Mesodermal cell (in vitro differentiated cells): ENCODE measurements at regions not wholly inside any gene's neighbourhood (a gene's known extent, or its start where the extent isn't known, plus 50 kb on each side); places are given as distances from the start of the nearest gene placed in this dataset.

ENCODE experiments used
- H3K27ac ChIP-seq: 2 replicates; pipeline ENCODE4 v1.7.0; 2013; ENCODE audit warnings: mild to moderate bottlenecking, low read depth, low read length, moderate library complexity; ENCODE audit not compliant: severe bottlenecking
- H3K36me3 ChIP-seq: 2 replicates; pipeline ENCODE4 v1.7.1; 2013; ENCODE audit warnings: mild to moderate bottlenecking, low read length, moderate library complexity; ENCODE audit not compliant: control insufficient read depth, insufficient read depth
- H3K4me1 ChIP-seq: one replicate; pipeline ENCODE4 v1.7.1; 2013; ENCODE audit warnings: mild to moderate bottlenecking, low read length; ENCODE audit not compliant: insufficient read depth, control insufficient read depth, poor library complexity, severe bottlenecking
- H3K4me3 ChIP-seq: 2 replicates; pipeline ENCODE4 v1.7.0; 2013; ENCODE audit warnings: low read length, control low read depth, mild to moderate bottlenecking; ENCODE audit not compliant: insufficient read depth, poor library complexity, severe bottlenecking; ENCODE audit errors: extremely low read depth
- H3K9me3 ChIP-seq: 2 replicates; pipeline ENCODE4 v1.7.1; 2013; ENCODE audit warnings: mild to moderate bottlenecking, low read length, moderate library complexity; ENCODE audit not compliant: control insufficient read depth
- WGBS, 2 experiments: methylation state at CpG; one replicate each; pipeline ENCODE4 v1.1.5; 2013; ENCODE audit warnings: missing lambda C conversion rate in 2 of 2; ENCODE audit not compliant: insufficient coverage in 2 of 2; 5-methylcytosine and 5-hydroxymethylcytosine counted together

DNA sequence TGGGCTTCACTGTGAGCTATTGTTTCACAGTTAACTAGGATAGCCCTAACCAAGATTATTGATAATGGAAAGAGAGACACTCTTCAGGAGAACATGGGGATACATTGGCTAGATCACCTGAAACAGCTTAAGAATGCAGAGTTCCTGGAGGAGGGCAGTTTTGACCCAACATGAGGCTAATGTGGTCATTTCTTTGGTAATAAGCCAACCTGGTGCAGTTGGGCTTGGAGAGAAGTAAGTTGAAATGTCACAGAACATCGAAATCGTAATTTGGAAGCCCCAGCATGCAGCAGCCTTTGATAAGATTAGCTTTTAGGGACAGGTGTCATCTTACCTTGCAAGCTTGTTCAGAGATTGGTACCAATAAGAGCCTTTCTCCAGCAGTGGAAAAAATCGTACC lies 556.6 kb upstream of the GOT2 start:
- H3K9me3 ChIP-seq: peaks cover 5% of the 10 kb centered on the region
- H3K36me3 ChIP-seq: no peaks in the 10 kb centered on the region
- H3K27ac ChIP-seq: no peak overlapping the region
- WGBS, 2 experiments: 85 to 90% methylated on average over 2 of the region's 3 CpGs
- H3K4me1 ChIP-seq: no peaks in the 10 kb centered on the region
- H3K4me3 ChIP-seq: no peak overlapping the region

- H3K4me1 ChIP-seq: no peaks in the 10 kb centered on the region
- H3K4me3 ChIP-seq: no peak overlapping the region
- peaks cover 19% of the 10 kb centered on the region for H3K9me3 ChIP-seq
- WGBS, 2 experiments: 96 to 100% methylated on average over 3 of the region's 3 CpGs
- H3K27ac ChIP-seq: no peak overlapping the region
- no peaks in the 10 kb centered on the region for H3K36me3 ChIP-seq
Measured at GRCh38 chr16:59289151-59289550, 555.0 kb upstream of the GOT2 start.

GRCh38 chr16:59274141-59274540 lies 540.0 kb upstream of the GOT2 start:
- Histone ChIP-seq H3K36me3 (no peaks in the 10 kb centered on the region), H3K9me3 (no peaks in the 10 kb centered on the region), H3K4me3 (no peak overlapping the region), H3K27ac (no peak overlapping the region), H3K4me1 (no peaks in the 10 kb centered on the region)
- 55 to 66% methylated on average over 2 to 3 of the region's 3 CpGs for WGBS, 2 experiments

- Histone ChIP-seq H3K27ac (no peak overlapping the region), H3K36me3 (no peaks in the 10 kb centered on the region), H3K4me1 (no peaks in the 10 kb centered on the region), H3K9me3 (no peaks in the 10 kb centered on the region), H3K4me3 (no peak overlapping the region)
- WGBS, 2 experiments: no CpG with 5 or more reads among the region's 4 CpGs
Measured at GRCh38 chr16:59263955-59264354, 529.8 kb upstream of the GOT2 start.

DNA sequence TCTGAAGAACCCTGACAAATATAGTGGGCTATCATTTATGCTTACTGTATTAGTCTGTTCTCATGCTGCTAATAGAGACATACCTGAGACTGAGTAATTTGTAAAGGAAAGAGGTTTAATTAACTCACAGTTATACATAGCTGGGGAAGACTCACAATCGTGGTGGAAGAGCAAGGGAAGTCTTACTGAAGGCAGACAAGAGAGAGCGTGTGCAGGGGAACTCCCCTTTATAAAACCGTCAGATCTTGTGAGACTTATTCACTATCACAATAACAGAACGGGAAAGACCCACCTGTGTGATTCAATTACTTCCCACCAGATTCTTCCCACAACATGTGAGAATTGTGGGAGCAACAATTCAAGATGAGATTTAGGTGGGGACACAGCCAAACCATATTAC lies 526.8 kb upstream of the GOT2 start:
- H3K27ac ChIP-seq: no peak overlapping the region
- 100% methylated on average over 2 of the region's 4 CpGs; no CpG with 5 or more reads in 1 of the 2 experiments for WGBS, 2 experiments

DNA sequence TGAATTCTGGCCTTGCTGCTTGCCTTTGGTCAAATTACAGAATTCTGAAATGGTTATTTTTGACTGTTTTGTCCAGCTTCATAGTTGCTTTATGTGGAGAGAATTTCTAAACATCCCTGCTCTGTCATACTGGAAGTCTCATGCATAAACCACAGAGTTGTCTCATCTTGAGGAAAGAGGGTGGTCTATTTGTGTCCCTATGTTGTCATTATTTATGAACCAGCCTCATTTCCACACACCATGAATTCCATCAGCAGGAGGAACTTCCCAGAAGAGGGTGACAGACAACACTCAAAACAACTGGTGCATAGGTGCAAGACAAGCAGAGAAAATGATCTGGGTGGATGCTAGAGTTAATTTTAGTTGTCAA lies 525.8 kb upstream of the GOT2 start:
- Histone ChIP-seq H3K9me3 (no peaks in the 10 kb centered on the region), H3K36me3 (no peaks in the 10 kb centered on the region), H3K4me1 (no peaks in the 10 kb centered on the region), H3K4me3 (no peak overlapping the region), H3K27ac (no peak overlapping the region)

More for the DNA sequence above, 526.8 kb upstream of the GOT2 start:
- Histone ChIP-seq H3K36me3 (no peaks in the 10 kb centered on the region), H3K4me3 (no peak overlapping the region), H3K4me1 (no peaks in the 10 kb centered on the region), H3K9me3 (no peaks in the 10 kb centered on the region)

DNA sequence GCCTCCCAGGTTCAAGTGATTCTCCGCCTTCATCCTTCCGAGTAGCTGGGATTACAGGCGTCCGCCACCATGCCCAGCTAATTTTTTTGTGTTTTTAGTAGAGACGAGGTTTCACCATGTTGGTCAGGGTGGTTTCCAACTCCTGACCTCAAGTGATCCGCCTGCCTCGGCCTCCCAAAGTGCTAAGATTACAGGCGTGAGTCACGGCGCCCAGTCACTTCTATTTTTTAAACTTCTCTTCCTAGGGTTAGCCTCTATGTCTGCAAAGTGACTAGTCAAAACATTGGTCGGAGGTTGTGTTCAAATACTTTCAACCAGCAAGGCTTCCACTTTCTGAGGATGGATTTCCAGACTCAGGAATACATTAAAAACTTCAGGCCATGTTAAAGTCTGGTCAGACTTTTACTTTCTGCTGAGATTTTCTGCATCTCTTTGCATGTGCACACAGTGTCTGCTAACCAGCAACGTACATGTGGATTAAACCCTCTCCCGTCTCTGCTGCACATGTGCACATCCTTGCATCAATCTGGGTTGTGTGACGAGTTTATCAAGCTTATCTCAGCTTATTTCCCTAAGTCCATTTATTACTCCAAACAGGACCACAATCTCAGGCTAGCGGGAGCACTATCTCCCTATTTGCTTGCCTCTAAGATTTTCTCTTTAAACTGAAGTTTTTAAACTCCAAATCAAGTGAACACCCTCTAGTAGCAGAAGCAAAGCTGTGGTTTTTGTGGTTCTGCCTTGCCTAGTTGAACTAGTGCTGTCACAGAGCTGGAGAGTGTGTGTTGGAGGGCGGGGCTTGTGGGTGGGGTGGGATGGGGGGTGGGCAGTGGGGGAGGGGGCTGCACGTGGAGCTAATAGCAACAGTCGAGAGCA lies 525.2 kb upstream of the GOT2 start:
- no peaks in the 10 kb centered on the region for H3K36me3 ChIP-seq
- H3K27ac ChIP-seq: no peak overlapping the region
- no peaks in the 10 kb centered on the region for H3K9me3 ChIP-seq
- no peak overlapping the region for H3K4me3 ChIP-seq
- WGBS, 2 experiments: 93% methylated on average over 13 to 15 of the region's 18 CpGs
- no peaks in the 10 kb centered on the region for H3K4me1 ChIP-seq

DNA sequence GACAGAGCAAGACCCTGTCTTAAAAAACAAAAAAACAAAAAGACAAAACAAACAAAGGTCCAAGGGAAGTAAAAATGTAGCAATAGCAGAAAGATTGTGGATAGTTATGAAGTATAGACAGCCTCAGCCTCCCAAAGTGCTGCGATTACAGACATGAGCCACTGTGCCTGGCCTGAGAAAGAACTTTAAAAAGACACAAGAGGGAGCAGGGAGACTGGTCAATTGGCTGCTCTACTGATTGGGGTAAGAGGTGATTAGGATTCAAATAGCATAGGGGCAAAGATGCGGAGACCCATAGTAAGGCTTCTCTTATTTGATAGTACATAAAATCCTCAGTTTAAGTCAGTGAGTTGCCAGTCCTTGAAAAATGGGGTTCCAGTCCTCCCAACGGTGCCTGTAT lies 518.2 kb upstream of the GOT2 start:
- Histone ChIP-seq H3K4me1 (no peaks in the 10 kb centered on the region), H3K9me3 (no peaks in the 10 kb centered on the region), H3K4me3 (no peak overlapping the region), H3K27ac (no peak overlapping the region), H3K36me3 (no peaks in the 10 kb centered on the region)
- WGBS, 2 experiments: 81 to 89% methylated on average over 1 to 2 of the region's 3 CpGs

- no peak overlapping the region for H3K4me3 ChIP-seq
- no peaks in the 10 kb centered on the region for H3K4me1 ChIP-seq
- no peak overlapping the region for H3K27ac ChIP-seq
- no peaks in the 10 kb centered on the region for H3K9me3 ChIP-seq
- WGBS, 2 experiments: 44 to 57% methylated on average over 1 of the region's 4 CpGs
- H3K36me3 ChIP-seq: no peaks in the 10 kb centered on the region
Measured at GRCh38 chr16:59249011-59249410, 514.9 kb upstream of the GOT2 start.

DNA sequence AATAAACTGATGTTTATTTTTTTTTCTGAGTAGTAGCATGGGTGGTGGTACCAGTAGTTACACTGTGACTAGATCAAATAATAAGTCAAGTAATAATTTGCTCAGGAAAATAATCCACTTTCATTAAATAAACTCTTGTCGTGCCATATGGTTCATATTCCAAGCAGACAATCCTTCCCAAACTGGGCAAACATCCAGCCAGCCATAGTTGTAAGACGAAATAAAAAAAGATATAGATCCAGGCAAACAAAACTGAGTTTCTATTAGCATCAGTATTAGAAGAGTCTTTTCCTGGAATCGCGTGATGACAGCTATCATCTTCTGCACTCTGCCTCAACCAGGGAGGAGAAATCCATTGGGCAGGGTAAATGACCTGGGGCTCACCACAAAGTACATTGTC lies 508.4 kb upstream of the GOT2 start:
- WGBS, 2 experiments: 96% methylated on average over 3 of the region's 4 CpGs; no CpG with 5 or more reads in 1 of the 2 experiments
- H3K36me3 ChIP-seq: no peaks in the 10 kb centered on the region

GRCh38 chr16:59238246-59238645 lies 504.1 kb upstream of the GOT2 start:
- WGBS, 2 experiments: 100% methylated on average over 2 of the region's 3 CpGs; no CpG with 5 or more reads in 1 of the 2 experiments
- Histone ChIP-seq H3K4me1 (no peaks in the 10 kb centered on the region), H3K4me3 (no peak overlapping the region), H3K9me3 (no peaks in the 10 kb centered on the region), H3K27ac (no peak overlapping the region), H3K36me3 (no peaks in the 10 kb centered on the region)

More for the DNA sequence above, 508.4 kb upstream of the GOT2 start:
- Histone ChIP-seq H3K4me3 (no peak overlapping the region), H3K27ac (no peak overlapping the region), H3K4me1 (no peaks in the 10 kb centered on the region), H3K9me3 (no peaks in the 10 kb centered on the region)
